ENCODE measurements at regions not wholly inside any gene's neighbourhood (a gene's known extent, or its start where the extent isn't known, plus 50 kb on each side); places are given as distances from the start of the nearest gene placed in this dataset.

DNA sequence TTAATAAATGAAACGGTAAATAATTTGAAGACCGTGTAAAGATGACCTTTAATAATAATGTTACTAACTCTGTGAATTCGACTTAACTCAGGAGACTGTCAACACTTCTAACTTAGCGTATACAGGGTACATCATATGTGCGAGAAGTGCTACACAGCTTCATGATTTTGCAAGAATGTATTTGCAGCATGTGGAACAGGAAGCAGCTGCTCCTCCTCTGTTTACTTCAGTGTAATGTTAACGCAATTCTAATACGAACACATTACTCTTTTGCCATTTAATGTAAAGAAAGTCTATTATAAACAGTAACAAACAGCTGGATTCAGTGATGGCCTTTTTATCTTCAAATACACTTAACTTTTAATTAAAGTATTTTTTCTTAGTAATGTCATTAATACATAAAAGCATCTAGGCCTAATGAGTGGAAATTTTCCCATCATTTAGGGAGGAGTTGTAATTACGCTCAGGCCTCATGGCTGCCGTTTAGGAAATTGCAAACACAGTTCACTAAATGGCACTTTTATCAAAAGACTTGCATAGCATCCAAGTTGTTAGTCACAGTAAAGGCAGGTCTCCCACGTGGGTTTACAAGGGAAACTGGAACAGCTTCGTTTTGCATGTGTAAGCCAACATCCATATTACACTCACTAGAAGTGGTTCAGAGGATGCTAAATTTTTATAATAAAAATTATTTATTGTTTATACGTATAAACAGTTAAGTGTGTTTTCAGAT lies 635.7 kb downstream of the FBXO15 start:
- no peak for DNase-seq

DNA sequence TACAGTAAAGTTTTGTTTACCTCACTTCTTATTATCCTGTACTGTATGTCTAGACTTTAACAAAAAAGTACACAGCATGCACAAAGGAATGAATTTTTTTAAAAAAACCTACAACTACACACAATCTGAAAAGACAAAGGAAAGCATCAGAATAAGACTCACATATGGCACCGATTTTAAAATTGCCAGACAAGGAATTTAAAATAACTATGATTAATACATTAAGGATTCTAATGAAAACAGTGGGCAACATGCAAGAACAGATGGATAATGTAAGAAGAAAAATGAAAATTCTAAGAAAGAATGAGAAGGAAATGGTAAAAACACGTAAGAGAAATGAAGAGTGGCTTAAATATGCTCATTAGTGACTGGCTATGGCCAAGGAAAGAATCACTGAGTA lies 638.2 kb downstream of the FBXO15 start:
- no peak for DNase-seq

DNA sequence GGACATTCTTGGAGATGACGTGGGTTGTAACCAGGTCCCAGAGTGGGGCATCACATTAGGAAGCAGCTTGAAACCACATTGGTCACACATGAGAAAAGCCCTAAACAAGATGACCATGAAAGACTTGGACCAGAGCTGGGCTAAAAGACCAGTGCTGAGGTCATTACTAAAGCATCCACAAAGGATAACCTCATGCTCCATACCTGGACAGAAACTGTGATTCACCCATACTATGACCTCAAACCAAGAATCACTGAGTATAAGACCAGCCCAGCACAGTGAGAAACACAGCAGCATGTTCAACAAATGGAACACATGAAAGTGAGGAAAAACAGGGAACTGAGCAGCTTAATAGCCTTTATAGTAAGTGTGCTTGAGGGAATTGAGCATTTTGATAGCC lies 635.5 kb upstream of the NETO1 start:
- DNase-seq: no peak

DNA sequence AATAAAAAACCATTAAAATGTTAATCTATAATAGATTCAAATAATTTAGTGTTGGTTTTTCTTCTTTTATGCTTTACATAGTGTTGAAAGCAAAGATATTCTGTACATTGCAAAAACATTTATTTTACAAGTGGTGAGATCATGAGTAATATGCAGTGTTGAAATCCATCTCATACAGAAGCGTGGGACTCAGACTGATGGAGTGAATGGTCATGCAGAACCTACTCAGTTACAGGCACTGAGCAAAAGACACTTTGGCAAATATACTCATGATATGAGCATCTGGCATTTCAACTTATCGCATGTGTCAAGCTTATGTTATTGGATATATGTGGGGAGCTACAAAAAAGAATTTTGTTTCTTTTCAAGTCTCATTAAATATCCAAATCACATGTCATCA lies 620.2 kb upstream of the NETO1 start:
- no peak for DNase-seq

DNA sequence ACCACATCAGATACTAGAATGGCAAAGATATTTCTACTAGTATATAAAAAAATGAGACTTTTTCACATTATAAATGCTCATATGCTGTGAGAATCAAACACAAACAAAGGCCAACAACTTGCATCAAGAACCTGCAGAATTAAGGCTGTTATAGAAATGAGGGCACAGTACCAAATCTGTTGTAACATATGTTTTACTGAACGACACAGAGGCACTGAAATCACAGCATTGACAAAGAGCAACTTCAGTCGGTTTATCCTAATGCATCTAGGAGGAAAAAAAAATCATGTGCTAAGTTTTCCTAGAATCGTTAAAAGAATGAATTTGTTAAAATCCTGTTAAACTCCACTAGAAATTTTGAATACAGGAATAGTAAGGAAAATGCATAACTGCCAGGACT lies 617.4 kb upstream of the NETO1 start:
- DNase-seq: no peak

DNA sequence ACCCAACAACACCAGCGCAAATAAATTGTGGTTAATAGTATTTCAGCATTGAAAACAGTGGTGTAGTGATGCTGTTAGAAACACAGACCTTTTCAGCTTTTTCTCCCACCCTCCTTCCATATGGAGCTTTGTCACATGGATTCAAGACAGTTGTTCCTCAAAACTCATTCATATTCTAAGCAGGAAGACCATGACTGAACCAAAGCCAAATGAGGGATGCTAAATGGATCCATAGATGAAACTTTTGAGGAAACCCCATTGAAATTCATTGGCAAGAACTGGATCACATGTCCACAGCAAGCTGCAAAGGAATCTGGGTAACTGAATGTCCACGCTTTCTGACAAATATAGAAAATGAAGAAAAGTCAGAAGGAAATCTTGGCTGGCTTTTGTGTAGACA lies 615.1 kb upstream of the NETO1 start:
- no peak for DNase-seq

DNA sequence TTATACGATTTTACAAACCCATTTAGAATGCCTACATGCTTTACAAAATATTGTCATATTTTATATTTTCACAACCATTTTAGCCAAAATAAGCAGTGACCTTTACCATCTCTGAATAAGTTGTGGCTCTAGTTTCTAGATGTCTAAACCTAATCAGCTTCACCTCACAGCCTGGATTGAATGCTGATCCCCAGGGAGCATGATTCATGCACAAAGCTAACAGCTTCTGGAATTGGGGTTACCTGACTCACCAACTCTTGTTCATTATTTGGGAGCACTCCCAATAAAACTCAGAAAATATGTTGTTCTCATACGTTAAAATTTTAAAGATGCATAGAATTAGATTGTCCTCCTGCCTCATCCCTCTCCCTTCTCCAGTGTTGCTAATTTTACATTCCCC lies 611.7 kb upstream of the NETO1 start:
- no peak for DNase-seq

DNA sequence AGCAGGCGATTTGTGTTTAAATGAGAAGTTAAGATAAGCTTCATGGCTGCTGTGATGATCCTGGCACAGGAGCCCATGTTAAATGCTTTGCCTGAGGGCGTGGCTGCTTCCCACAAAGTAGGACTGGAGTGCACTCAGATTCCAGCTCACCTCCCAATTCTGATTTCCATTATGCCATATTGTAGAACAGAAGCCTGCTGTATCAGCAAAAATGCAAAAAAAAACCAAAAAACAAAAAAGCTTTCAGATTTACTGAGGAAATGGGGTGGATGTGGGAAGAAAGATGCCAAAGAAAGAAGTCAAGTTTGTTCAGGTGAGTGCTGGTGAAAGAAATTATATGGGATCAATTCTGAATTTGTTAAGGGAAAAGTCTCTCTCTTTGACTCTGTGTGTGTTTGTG lies 610.4 kb upstream of the NETO1 start:
- DNase-seq: no peak

DNA sequence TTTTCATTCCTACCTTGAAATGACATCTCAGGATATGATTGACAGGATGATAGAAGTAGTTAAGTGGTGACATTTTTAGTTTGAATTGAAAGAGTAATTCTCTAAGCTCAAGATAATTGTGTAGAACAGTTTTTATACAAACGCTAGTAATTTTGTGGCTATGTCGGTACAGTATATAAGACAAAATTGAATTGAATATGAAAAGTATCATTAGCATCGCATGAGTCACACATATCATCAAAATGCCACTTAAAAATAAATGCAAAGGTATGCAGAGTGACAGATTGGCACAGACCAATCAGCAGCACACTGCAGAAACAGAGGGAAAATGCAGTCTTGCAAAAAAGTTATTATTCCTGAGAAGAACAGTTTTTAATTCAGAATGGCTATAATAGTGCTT lies 608.2 kb upstream of the NETO1 start:
- no peak for DNase-seq

DNA sequence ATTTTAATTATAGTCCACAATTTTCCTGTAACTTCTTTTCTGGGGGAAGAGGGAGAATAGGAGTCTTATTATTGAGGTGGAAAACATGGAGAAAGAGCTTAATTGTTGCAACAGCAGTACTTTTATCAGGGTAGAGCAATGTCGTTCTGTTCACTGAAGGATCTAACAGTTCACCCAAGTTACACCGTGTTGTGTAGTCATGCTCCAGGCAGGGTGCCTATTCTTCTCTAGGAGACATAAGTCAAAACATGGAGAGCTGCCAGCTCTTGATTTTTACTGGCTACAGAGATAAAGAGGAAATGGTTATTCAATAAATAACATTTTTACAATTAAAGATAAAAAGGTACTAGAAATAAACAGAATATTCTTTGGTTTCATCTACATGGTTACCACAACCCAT lies 594.3 kb upstream of the NETO1 start:
- no peak for DNase-seq

DNA sequence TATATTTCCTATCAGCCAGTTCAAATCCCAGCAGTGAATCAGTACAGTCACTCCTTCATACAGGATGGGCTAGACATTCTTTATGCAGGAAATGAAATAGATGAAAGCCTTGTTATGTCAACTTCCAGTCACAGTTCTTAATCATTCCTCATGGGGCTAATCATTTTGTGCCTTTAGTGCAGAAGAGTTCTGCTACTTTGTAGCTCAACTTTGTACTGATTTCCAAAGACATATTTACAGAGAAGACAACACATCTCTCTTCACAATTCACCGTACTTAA lies 593.9 kb upstream of the NETO1 start:
- no peak for DNase-seq

DNA sequence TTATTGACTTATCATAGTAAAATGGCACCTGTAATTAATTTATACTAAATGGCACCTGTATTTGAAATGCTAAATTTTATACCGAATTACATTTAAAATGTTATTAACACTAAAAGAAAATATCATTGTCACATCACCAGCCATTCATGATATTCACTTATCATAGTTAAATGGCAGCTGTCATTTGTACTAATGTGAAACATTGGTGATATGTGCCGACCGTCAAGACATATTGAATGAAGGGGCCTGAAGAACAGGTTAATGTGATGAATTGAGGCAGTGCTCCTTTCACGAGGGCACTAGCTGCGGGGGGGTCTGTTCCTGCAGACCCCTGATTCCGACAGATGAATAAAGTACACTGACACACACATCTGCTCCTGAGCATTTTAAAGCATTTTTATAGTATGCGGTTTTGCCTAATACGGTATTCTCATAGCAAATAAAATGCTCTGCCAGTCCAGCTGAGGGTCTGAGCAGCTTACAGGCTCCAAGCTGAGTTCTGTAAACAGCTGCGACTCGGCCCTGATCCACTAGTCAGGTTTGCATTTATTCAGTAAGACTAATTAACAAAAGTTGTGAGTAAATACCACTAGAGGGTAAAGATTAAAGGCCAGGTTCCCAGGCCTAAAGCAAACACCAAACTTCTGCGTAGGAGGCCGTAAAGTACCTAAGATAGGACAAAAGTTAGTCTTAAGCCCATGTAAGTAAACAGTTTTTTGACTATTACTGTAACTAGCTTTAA lies 593.4 kb upstream of the NETO1 start:
- DNase-seq: no peak

DNA sequence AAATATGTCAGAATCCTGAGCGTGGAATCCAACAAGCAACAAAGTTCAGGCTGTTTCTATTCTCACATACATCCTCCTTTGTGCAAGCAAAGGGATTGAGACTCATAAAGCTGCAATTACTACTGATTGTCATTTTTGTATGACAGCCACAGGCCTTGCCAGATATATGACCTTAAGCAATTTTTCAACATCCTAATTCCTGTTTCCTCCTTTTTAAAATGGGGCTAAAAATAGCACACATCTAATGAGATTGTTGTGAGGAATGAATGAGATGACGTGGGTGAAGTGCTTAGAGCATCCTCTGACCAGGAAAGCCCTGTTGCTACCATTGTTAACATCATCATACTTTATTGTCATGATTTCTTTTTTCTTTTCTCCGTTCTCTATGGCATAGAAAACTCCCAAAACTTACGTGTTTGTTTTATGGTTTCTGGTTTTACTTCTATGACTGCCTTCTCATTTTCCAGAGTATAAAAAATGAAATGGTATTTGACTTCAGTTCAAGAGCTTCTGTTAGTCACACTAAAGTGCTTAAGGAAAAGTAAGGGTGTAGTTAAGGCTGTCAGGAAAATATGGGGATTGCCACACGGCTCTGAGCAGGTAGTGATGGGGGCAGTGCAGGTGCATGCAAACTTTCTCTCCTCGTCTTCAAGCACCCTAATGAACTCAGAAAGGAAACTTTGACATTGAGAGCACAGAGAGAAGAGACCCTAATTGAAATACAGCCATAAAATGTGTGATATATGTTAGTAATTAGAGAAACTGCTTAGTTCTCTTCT lies 590.6 kb upstream of the NETO1 start:
- DNase-seq: no peak

DNA sequence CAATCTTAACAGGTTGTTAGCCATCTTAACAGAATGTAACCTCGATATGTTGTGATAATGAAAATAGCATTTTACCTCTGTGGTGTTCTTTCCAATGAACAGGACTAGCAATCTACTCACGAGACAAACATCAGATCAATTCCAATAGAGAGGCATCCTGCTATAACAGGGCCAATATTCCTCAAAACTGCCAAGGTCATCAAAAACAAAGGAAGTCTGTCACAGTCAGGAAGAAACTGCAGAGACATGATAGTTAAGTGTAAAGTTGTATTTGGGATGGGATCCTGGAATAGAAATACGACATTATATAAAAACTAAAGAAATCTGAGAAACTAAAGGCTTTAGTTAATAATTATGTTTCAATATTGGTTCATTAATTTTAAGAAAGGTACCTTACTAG lies 588.9 kb upstream of the NETO1 start:
- no peak for DNase-seq

DNA sequence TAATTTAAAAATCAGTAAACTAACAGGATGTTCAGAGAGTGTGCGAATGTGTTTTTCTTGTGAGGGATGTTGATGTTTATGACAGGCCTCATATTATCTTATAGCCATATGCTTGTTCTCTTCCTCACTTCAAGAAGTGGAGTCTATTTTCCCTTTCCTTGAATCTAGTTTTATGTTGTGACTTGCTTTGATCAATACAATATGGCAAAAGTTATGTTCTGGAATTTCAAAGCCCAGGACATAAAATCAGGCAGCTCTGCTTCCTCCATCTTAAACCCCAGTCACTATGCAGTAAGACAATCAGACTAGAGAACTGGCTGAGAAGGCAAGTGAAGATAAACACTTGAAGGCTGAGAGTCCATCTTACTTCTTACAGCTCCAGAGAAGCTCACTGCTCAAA lies 585.1 kb upstream of the NETO1 start:
- DNase-seq: no peak

DNA sequence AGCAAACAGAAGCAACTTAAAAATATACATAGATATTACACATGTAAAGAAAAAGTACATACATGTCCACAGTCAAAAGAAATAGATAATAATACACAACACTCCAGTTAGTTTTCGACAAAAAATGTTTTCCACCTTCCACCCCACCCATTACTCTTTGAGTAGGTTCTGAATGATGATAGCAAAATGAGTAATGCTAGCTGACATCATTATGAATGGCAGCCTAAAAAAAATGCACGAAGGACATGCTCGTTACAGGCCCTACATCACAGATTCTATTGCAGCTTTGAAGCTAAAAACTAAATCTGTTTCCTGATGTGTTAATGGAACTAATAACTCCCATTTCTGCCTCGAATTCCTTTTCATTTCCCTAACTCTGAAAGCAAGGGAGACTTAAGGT lies 578.7 kb upstream of the NETO1 start:
- no peak for DNase-seq

DNA sequence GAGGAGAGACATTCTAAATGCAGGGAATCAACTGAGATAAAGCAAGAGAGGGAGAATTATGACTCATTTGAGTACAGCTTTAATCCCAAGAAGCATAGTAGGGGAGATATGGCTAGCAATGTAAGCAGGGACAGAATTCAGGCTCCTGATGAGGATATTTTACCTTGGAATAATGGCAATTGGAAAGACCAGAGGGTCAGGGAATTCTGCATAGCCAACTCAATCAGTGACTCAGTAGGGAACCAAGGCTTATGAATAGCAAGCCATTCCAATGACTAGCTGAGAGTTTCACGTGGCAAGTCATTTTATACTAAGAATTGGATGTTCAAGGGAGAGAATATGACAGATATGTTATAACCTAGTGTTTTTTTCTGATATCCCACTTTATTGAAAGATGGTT lies 563.8 kb upstream of the NETO1 start:
- no peak for DNase-seq

DNA sequence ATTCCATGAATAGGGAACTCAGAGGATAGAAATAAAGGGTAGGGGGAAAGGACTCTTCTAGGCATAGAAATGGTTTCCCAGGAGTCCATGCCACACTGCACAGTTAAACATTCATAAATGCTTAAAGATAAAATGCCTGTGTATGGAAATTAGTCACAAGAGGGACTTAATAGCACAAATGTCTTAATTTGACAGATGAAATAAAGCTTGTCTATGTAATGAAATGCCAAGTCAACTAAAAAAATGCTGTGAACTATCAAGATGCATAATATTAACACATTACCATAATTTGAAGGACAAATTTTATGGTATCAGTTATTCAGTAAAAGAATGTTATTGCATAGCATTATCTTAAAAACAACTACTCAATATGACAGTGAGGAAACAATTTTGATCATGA lies 553.2 kb upstream of the NETO1 start:
- no peak for DNase-seq

DNA sequence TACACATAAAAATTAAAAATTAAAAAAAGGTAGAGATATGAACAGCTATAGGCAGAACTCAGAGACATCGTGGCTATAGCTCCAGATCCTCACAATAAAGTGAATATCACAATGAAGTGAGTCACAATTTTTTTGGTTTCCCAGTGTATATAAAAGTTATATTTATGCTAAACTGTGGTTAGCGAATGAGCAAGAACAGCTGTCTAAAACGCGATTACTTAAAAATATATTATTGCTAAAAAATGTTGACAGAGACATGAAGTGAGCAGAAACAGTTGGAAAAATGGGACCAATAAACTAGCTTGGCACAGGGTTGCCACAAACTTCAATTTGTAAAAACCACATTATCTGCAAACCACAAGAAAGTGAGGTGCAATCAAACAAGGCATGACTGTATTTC lies 551.7 kb upstream of the NETO1 start:
- DNase-seq: no peak

DNA sequence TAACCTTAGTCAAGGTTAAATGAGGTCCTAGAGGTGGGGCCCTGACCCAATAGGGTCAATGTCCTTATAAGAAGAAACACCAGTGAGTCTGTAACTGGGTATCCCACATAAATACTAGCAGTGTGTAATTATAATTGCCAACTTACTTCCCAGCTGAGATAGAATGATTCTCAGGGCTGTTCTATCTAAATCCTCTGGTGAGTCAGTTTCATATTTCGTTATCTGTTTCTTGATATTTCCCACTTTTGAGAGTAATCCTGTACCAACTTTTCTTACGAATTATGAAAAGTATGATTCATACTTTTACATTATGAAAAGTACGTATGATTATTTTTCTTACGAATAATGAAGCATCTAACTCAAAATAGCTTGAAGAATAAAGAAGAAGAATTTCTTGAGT lies 546.8 kb upstream of the NETO1 start:
- no peak for DNase-seq

DNA sequence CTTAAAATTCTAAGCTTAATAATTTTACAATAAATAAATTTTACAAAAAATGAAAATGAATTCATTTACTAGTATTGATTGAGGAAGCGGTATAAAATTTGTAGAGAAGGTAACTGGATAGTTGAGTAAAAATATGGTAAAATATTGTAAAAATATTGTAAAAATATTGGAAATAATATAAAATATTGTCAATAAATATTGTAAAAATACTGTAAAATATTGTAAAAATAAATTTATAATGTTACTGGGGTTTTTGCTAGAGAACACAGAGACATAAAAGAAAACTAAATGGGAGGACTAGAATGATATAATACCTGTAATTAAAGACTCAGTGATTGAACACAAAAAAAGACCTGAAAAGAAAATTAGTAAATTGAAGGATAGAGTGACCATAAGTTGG lies 546.3 kb upstream of the NETO1 start:
- DNase-seq: no peak

DNA sequence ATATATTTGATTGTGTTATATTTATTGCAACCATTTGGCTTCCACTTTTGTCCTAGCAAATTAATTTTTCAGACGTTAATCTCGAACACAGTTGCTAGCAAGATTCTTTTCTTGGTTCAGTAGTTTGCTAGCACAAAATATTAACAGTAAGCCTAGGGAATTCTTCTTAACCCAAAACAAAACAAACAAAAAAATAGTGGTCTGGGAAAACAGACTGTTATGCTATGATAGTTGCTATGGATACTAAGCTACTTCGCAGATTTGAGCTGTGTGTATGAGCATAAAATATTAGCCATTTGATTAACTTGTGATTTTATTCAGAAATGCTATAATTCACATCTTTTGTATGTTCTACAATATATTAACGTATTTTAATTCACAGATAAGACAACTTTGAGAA lies 541.5 kb upstream of the NETO1 start:
- no peak for DNase-seq

DNA sequence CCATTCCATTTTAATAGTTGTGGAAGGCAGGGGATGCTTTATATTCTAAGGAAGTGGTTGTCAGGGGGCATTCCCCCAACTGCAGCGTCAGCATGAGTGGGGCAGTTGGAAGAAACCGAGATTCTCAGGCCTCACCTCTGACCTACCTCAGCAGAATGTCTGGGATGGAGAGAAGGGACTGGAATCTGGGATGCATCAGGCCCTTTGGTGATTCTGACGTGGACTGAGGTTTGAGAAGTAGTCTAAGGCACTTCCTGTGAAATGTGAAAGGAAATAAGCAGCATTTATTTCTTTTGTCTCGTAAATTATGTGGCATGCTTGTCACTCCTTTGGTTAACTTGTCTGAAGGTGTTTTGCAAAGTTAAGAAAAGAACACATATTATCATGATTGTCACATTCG lies 540.7 kb upstream of the NETO1 start:
- DNase-seq: no peak

DNA sequence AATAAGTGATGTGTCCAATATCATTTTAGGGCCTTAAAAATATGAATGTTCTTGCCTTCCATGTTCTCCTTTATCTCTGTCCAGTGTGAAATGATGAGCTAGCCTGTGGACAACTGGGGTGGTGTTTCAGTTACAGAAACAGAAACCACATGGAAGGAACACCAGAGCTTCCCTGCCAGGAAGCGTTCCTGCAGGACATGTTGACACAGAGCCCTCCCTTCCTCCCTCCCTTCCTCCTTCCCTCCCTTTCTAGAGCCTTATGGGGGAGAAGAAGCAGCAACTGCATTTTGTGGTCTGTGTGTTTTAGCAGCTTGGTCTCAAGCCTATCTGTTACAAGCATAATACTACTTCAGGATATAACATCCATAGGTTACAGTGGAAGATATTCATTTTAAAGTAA lies 539.7 kb upstream of the NETO1 start:
- DNase-seq: no peak

DNA sequence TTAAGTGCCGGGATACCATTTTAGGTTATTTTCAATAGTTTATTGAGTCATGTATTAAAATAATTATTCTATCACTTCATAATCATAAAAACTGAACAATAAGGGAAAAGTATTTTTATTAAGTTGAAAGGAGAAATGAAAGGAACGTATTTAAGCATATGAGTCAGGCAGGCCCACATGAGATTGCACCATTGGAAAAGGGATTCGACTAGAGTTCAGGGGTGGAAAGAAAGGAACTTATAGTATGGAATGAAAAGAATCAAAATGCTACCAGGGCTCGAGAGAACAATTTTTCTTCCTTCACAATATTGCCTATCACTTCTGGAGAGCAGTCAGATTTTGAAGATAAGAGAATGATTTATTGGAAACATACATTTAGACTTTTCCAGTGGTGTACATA lies 516.5 kb upstream of the NETO1 start:
- DNase-seq: no peak

All from stimulated activated CD4-positive, alpha-beta T cell treated with anti-CD3 and anti-CD28 coated beads, Interleukin-2, amount 100 ng/mL, for 48 hours (primary cell).